Heart right ventricle (tissue), 16 donors: ENCODE measurements at regions not wholly inside any gene's neighbourhood (a gene's known extent, or its start where the extent isn't known, plus 50 kb on each side); places are given as distances from the start of the nearest gene placed in this dataset.
A peak's percentile ranks its signal among the peaks of the same experiment; 100 is the strongest.

Source experiments
- ATAC-seq, 8 donors: fragments of 200-7000 bp; cut with Tn5 transposase; one replicate each; pipeline ENCODE4 v1.9.1; 2020; ENCODE audit warnings: mild to moderate bottlenecking in 8 of 8, moderate library complexity in 8 of 8, moderate number of reproducible peaks in 1 of 8
- DNase-seq, 2 donors: peaks; one replicate each; pipeline ENCODE4 v3.0.0-alpha.2; 2020
- H3K27ac ChIP-seq, 10 donors: fragments of 200-600 bp; sonication (generic) in 2 of 10; one replicate each; pipeline versions ENCODE4 v1.5.0 to v1.8.0; 2020 to 2022; ENCODE audit warnings: mild to moderate bottlenecking in 3 of 10
- H3K27me3 ChIP-seq, 7 donors: fragments of 200-600 bp; one replicate each; pipeline ENCODE4 v1.8.0; 2021 to 2022; ENCODE audit warnings: mild to moderate bottlenecking in 2 of 7
- H3K36me3 ChIP-seq, 9 donors: fragments of 200-600 bp; sonication (generic) in 1 of 9; one replicate each; pipeline versions ENCODE4 v1.5.0 to v1.8.0; 2020 to 2022; ENCODE audit warnings: mild to moderate bottlenecking in 2 of 9
- H3K4me1 ChIP-seq, 9 donors: fragments of 200-600 bp; sonication (generic) in 1 of 9; one replicate each; pipeline versions ENCODE4 v1.5.0 to v1.8.0; 2020 to 2022; ENCODE audit warnings: mild to moderate bottlenecking in 4 of 9
- H3K4me3 ChIP-seq, 10 donors: fragments of 200-600 bp; sonication (generic) in 2 of 10; one replicate each; pipeline versions ENCODE4 v1.5.0 to v1.8.0; 2020 to 2022; ENCODE audit warnings: mild to moderate bottlenecking in 7 of 10, moderate library complexity in 2 of 10
- H3K9me3 ChIP-seq, 11 donors: fragments of 200-600 bp in 10 of 11; sonication (generic) in 2 of 11; one replicate each; pipeline versions ENCODE4 v1.5.0 to v1.8.0; 2013 to 2022; ENCODE audit warnings: mild to moderate bottlenecking in 2 of 11, control low read depth in 1 of 11, moderate library complexity in 1 of 11
- WGBS, 2 donors: extraction: QIAGEN DNeasy Blood & Tissue Kit; methylation state at CpG; one replicate each; pipeline ENCODE4 v1.1.7; 2013; ENCODE audit warnings: inconsistent platforms in 1 of 2; 5-methylcytosine and 5-hydroxymethylcytosine counted together
- intact Hi-C, 10 donors: fragments of 100-400 bp; cut with DNase I; formaldehyde crosslinking; loops; one replicate each; pipeline versions ENCODE4 v1.11.1 to v1.14.2; 2022
- TF ChIP-seq, protein P1 (sequence below), 9 donors: fragments of 200-600 bp; sonication (generic) in 2 of 9; IDR thresholded peaks; one replicate each; pipeline versions ENCODE4 v1.5.0 to v1.8.0; 2021 to 2022; ENCODE audit warnings: antibody characterized with exemption in 9 of 9, mild to moderate bottlenecking in 5 of 9, moderate library complexity in 1 of 9
- donor health status: Arrhythmogenic right ventricular cardiomyopathy.
- donor health status: ischemic (EF 13 %, LVEDD 7.1; RV severe dilation, severe dysfunction).
- donor health status: healthy with polysubstance abuse.
- donor health status: DM: no; HTN: yes; CAD: no.
- donor health status: DM: no; HTN: no; CAD: no.
- donor health status: ischemic (EF 25% LVEDD 6.9; RV normal size, moderate dysfunction).
- donor health status: ischemic (EF 25% LVEDD 5.7; RV mildly dilated, moderate dysfunction).
- donor health status: healthy.
- donor health status: DM: yes; HTN: yes; CAD: no.
- donor health status: Ischemic cardiomyopathy.
- donor health status: ischemic (EF 35%, LVEDD 5.7; RV mildly dilated, moderate dysfunction).
- donor health status: nonischemic (EF 11% LVEDD 7.7; RV severe dilation, severe dysfunction).
- donor health status: DM: yes; HTN: yes; CAD: no.
- donor health status: PGD.
- donor health status: ischemic (EF 29% LVEDD 5.4; RV normal size, mild dysfunction).
- donor health status: nonischemic (EF 23%, LVEDD 6.1; RV moderate dilation, normal function).

- no peak for ATAC-seq
- no peaks in the 10 kb centered on the region for H3K9me3 ChIP-seq
- no peaks in the 10 kb centered on the region for H3K4me1 ChIP-seq
- 15 to 19% methylated on average over 6 of the region's 6 CpGs for WGBS, 2 donors
- no peak overlapping the region for H3K4me3 ChIP-seq
- TF ChIP-seq, protein P1, sequence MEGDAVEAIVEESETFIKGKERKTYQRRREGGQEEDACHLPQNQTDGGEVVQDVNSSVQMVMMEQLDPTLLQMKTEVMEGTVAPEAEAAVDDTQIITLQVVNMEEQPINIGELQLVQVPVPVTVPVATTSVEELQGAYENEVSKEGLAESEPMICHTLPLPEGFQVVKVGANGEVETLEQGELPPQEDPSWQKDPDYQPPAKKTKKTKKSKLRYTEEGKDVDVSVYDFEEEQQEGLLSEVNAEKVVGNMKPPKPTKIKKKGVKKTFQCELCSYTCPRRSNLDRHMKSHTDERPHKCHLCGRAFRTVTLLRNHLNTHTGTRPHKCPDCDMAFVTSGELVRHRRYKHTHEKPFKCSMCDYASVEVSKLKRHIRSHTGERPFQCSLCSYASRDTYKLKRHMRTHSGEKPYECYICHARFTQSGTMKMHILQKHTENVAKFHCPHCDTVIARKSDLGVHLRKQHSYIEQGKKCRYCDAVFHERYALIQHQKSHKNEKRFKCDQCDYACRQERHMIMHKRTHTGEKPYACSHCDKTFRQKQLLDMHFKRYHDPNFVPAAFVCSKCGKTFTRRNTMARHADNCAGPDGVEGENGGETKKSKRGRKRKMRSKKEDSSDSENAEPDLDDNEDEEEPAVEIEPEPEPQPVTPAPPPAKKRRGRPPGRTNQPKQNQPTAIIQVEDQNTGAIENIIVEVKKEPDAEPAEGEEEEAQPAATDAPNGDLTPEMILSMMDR (IDR thresholded peaks at IDR 0.05), result peak in 8 of 9 donors; percentile 23 to 74 (median 58)
- H3K27me3 ChIP-seq, result peaks cover 0 to 14% (median 7%) of the 10 kb centered on the region in 7 donors
- DNase-seq, result no peak
- no peak overlapping the region for H3K27ac ChIP-seq
- intact Hi-C loops, result loop anchor here in 5 of 10 donors (1.0 to 10.0 kb wide), 4 partner anchors 169 to 601 kb away; no protein-coding TSS in a partner anchor
- H3K36me3 ChIP-seq, result no peaks in the 10 kb centered on the region
Measured at GRCh38 chr18:22813648-22814328, 119.3 kb upstream of the RBBP8 start.

GRCh38 chr18:22814329-22814703 is 118.8 kb upstream of the RBBP8 start:
- no peaks in the 10 kb centered on the region for H3K4me1 ChIP-seq
- H3K4me3 ChIP-seq, result no peak overlapping the region
- WGBS, 2 donors, result 60 to 62% methylated on average over 4 of the region's 4 CpGs
- no peaks in the 10 kb centered on the region for H3K9me3 ChIP-seq
- no peak overlapping the region for H3K27ac ChIP-seq
- DNase-seq (no peak), ATAC-seq (no peak)
- no peaks in the 10 kb centered on the region for H3K36me3 ChIP-seq
- peaks cover 0 to 14% (median 7%) of the 10 kb centered on the region in 7 donors for H3K27me3 ChIP-seq
- intact Hi-C loops, result loop anchor here in 4 of 10 donors (5.0 to 10.0 kb wide), 3 partner anchors 168 to 600 kb away; no protein-coding TSS in a partner anchor
- TF ChIP-seq, protein P1 (IDR thresholded peaks at IDR 0.05), result no peak

DNA sequence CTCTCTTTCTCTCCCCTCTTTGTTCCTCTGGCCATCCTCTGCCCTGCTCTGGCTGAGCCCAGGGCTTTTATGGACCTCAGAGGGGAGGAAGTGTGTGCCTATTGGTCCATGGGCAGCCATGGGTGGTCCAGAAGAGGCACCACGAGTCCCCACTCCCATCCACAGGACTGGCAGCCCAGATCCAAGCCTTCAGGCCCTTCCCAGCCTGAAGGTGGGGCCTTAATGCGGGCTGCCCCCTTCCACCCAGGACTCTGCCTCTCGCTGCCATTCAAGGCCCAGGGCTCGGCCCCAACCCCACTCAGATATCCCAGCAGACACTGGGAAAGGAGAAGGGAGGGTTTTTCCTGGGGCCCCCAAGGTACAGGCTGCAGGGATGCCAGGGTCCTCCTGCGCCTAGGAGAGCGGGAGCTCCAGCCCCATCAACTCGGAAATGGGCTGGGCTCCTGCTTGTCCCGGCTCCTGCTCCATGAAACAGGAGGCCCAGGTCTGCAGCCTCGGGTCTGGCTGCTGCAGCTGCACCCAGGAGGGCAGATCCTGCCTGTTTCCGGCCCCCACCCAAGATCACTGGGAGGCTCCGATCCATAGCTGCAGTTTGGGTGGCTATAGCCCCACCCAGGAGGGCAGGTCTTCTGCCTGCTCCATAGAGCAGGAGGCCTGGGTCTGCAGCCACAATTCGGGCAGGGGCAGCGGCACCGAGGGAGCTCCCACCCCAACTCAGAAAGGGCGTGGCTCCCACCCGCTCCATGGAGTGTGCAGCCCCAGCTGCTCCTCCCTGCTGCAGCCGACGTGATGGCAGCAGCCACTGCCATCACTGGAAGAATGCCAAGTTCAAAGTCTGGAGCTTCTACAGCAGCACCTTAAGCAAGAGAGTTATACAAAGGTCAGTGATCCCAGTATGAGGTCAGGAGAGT is 116.6 kb upstream of the RBBP8 start:
- TF ChIP-seq, protein P1 (IDR thresholded peaks at IDR 0.05), result no peak
- Histone ChIP-seq H3K9me3 (no peaks in the 10 kb centered on the region), H3K36me3 (no peaks in the 10 kb centered on the region), H3K27ac (no peak overlapping the region), H3K4me1 (no peaks in the 10 kb centered on the region), H3K27me3 (peaks cover 0 to 14% (median 7%) of the 10 kb centered on the region in 7 donors), H3K4me3 (no peak overlapping the region)
- DNase-seq (no peak), ATAC-seq (peak in 2 of 8 donors; percentile 29 to 38)
- intact Hi-C loops, result loop anchor here in 1 of 10 donors (10.0 kb wide), 1 partner anchor 598 kb away; no protein-coding TSS in a partner anchor
- 70 to 75% methylated on average over 18 of the region's 18 CpGs for WGBS, 2 donors

GRCh38 chr18:22817844-22818243 is 115.3 kb upstream of the RBBP8 start:
- Histone ChIP-seq H3K27me3 (peaks cover 0 to 18% (median 6%) of the 10 kb centered on the region in 7 donors), H3K4me1 (no peaks in the 10 kb centered on the region), H3K9me3 (no peaks in the 10 kb centered on the region), H3K36me3 (no peaks in the 10 kb centered on the region), H3K4me3 (no peak overlapping the region), H3K27ac (no peak overlapping the region)
- TF ChIP-seq, protein P1 (IDR thresholded peaks at IDR 0.05), result no peak
- intact Hi-C loops, result loop anchor here in 1 of 10 donors (10.0 kb wide), 1 partner anchor 597 kb away; no protein-coding TSS in a partner anchor
- 31 to 54% methylated on average over 1 of the region's 1 CpG for WGBS, 2 donors
- DNase-seq, result no peak
- no peak for ATAC-seq
